Mucosa of descending colon (tissue), 3 donors: ENCODE measurements at regions not wholly inside any gene's neighbourhood (a gene's known extent, or its start where the extent isn't known, plus 50 kb on each side); places are given as distances from the start of the nearest gene placed in this dataset.

Source experiments
- ATAC-seq: fragments of 200-7000 bp; cut with Tn5 transposase; one replicate; pipeline ENCODE4 v1.9.1; 2020; ENCODE audit warnings: mild to moderate bottlenecking, moderate library complexity
- DNase-seq, 3 donors: peaks; one replicate each; pipeline ENCODE4 v3.0.0-alpha.2; 2020
- H3K36me3 ChIP-seq: fragments of 200-600 bp; one replicate; pipeline ENCODE4 v1.8.0; 2021; ENCODE audit warnings: low read depth, mild to moderate bottlenecking
- H3K4me1 ChIP-seq: fragments of 200-600 bp; one replicate; pipeline ENCODE4 v1.8.0; 2021; ENCODE audit warnings: low read depth, mild to moderate bottlenecking
- H3K4me3 ChIP-seq: fragments of 200-600 bp; one replicate; pipeline ENCODE4 v1.8.0; 2021; ENCODE audit warnings: mild to moderate bottlenecking
- H3K9me3 ChIP-seq: fragments of 200-600 bp; one replicate; pipeline ENCODE4 v1.8.0; 2021; ENCODE audit warnings: mild to moderate bottlenecking
- CTCF ChIP-seq: fragments of 200-600 bp; IDR thresholded peaks from one replicate; pipeline ENCODE4 v1.8.0; 2022; ENCODE audit warnings: antibody characterized with exemption, mild to moderate bottlenecking
- intact Hi-C, 2 donors: fragments of 100-400 bp; cut with DNase I in 1 of 2; cut with micrococcal nuclease in 1 of 2; formaldehyde crosslinking; loops; one replicate each; pipeline versions ENCODE4 v1.11.0 to v1.11.1; 2022; cut with DNase I, micrococcal nuclease
- donor health status: DM: no; HTN: no; CAD: no; lungs with moderate emphysema.
- donor health status: DM: no; HTN: no; CAD: no.
- donor health status: DM: no; HTN: yes; CAD: no.

GRCh38 chr3:159030138-159030670 is 228.3 kb downstream of the MFSD1 start:
- no peak for TF ChIP-seq CTCF
- intact Hi-C loops = no loop called here
- no peaks in the 10 kb centered on the region for H3K4me1 ChIP-seq

GRCh38 chr3:159030886-159031679 is 229.2 kb downstream of the MFSD1 start:
- DNase-seq (no peak), ATAC-seq (no peak)
- H3K4me1 ChIP-seq = no peaks in the 10 kb centered on the region
- no peaks in the 10 kb centered on the region for H3K36me3 ChIP-seq
- no peak overlapping the region for H3K4me3 ChIP-seq
- H3K9me3 ChIP-seq = no peaks in the 10 kb centered on the region
- TF ChIP-seq CTCF = no peak
- intact Hi-C loops = no loop called here

More at GRCh38 chr3:159030138-159030670, 228.3 kb downstream of the MFSD1 start:
- no peaks in the 10 kb centered on the region for H3K36me3 ChIP-seq
- ATAC-seq = no peak
- no peaks in the 10 kb centered on the region for H3K9me3 ChIP-seq
- DNase-seq = no peak
- no peak overlapping the region for H3K4me3 ChIP-seq

- Histone ChIP-seq H3K4me1 (no peaks in the 10 kb centered on the region), H3K36me3 (no peaks in the 10 kb centered on the region), H3K9me3 (no peaks in the 10 kb centered on the region), H3K4me3 (no peak overlapping the region)
- DNase-seq (no peak), ATAC-seq (no peak)
- intact Hi-C loops = no loop called here
- TF ChIP-seq CTCF = no peak
Measured at GRCh38 chr3:159032311-159032710, 230.5 kb downstream of the MFSD1 start.

GRCh38 chr3:159038405-159038804 is 236.6 kb downstream of the MFSD1 start:
- intact Hi-C loops = no loop called here
- no peak for DNase-seq
- H3K36me3 ChIP-seq = no peaks in the 10 kb centered on the region
- no peak for TF ChIP-seq CTCF
- ATAC-seq = no peak
- H3K4me3 ChIP-seq = no peak overlapping the region
- H3K9me3 ChIP-seq = no peaks in the 10 kb centered on the region
- H3K4me1 ChIP-seq = no peaks in the 10 kb centered on the region

- TF ChIP-seq CTCF = no peak
- Histone ChIP-seq H3K4me1 (no peaks in the 10 kb centered on the region), H3K9me3 (no peaks in the 10 kb centered on the region), H3K36me3 (no peaks in the 10 kb centered on the region), H3K4me3 (no peak overlapping the region)
- no peak for ATAC-seq
- intact Hi-C loops = no loop called here
- DNase-seq = no peak
Measured at GRCh38 chr3:159039286-159039685, 237.4 kb downstream of the MFSD1 start.
